CD14-positive monocyte (primary cell): ENCODE measurements at regions not wholly inside any gene's neighbourhood (a gene's known extent, or its start where the extent isn't known, plus 50 kb on each side); places are given as distances from the start of the nearest gene placed in this dataset.

Experiments
- DNase-seq, 3 donors: peaks; one replicate each; pipeline ENCODE4 v3.0.0-alpha.2; 2011 to 2022
- H2AFZ ChIP-seq: 2 replicates; pipeline ENCODE4 v1.6.0; 2012; ENCODE audit warnings: mild to moderate bottlenecking, low read depth, low read length, inconsistent platforms; ENCODE audit not compliant: insufficient read depth, poor library complexity, severe bottlenecking
- H3K27ac ChIP-seq, 2 donors: 1 replicate in 1 of 2; 2 replicates in 1 of 2; pipeline ENCODE4 v1.5.1; 2012 to 2013; ENCODE audit warnings: low read length in 2 of 2, control low read depth in 1 of 2, inconsistent platforms in 1 of 2, low read depth in 1 of 2, mild to moderate bottlenecking in 1 of 2
- H3K27me3 ChIP-seq, 2 donors: one replicate each; pipeline versions ENCODE4 v1.6.0 to v1.6.1; 2011 to 2013; ENCODE audit warnings: low read length in 2 of 2; ENCODE audit not compliant: control insufficient read depth in 2 of 2, insufficient read depth in 2 of 2
- H3K36me3 ChIP-seq, 2 donors: replicated peaks in 1 of 2; 1 replicate in 1 of 2; 2 replicates in 1 of 2; pipeline versions ENCODE4 v1.5.1 to v1.6.1; 2012 to 2013; ENCODE audit warnings: low read length in 2 of 2, control low read depth in 1 of 2, inconsistent platforms in 1 of 2, mild to moderate bottlenecking in 1 of 2; ENCODE audit not compliant: insufficient read depth in 2 of 2, control insufficient read depth in 1 of 2
- H3K4me1 ChIP-seq, 2 donors: 1 replicate in 1 of 2; 2 replicates in 1 of 2; pipeline versions ENCODE4 v1.5.1 to v1.6.1; 2012 to 2013; ENCODE audit warnings: low read length in 2 of 2, control low read depth in 1 of 2, inconsistent platforms in 1 of 2, mild to moderate bottlenecking in 1 of 2, moderate library complexity in 1 of 2; ENCODE audit not compliant: insufficient read depth in 2 of 2, control insufficient read depth in 1 of 2
- H3K4me2 ChIP-seq: replicated peaks from 2 replicates; pipeline ENCODE3; 2012; ENCODE audit warnings: low read length, moderate library complexity, mild to moderate bottlenecking; ENCODE audit not compliant: poor library complexity, severe bottlenecking; ENCODE audit errors: extremely low read depth
- H3K4me3 ChIP-seq, 3 experiments: fragments of 200-600 bp in 1 of 3; sonication (generic) in 1 of 3; replicated peaks in 1 of 3; 1 replicate in 2 of 3; 2 replicates in 1 of 3; pipeline ENCODE4 v1.5.1; 2011 to 2013; ENCODE audit warnings: low read length in 3 of 3, mild to moderate bottlenecking in 3 of 3, control low read depth in 2 of 3, low read depth in 2 of 3, inconsistent platforms in 1 of 3, moderate library complexity in 1 of 3
- H3K79me2 ChIP-seq: 2 replicates; pipeline ENCODE4 v1.6.0; 2012; ENCODE audit warnings: mild to moderate bottlenecking, control low read depth, inconsistent platforms, low read length, moderate library complexity; ENCODE audit not compliant: insufficient read depth
- H3K9ac ChIP-seq: 2 replicates; pipeline ENCODE4 v1.6.0; 2017; ENCODE audit warnings: low read length, mild to moderate bottlenecking; ENCODE audit not compliant: insufficient read depth, poor library complexity, severe bottlenecking
- H3K9me3 ChIP-seq, 2 donors: replicated peaks in 1 of 2; 1 replicate in 1 of 2; 2 replicates in 1 of 2; pipeline versions ENCODE4 v1.5.1 to v1.6.1; 2012 to 2013; ENCODE audit warnings: low read length in 2 of 2, control low read depth in 1 of 2; ENCODE audit not compliant: control insufficient read depth in 1 of 2, insufficient read depth in 1 of 2
- H4K20me1 ChIP-seq: 2 replicates; pipeline ENCODE4 v1.6.0; 2012; ENCODE audit warnings: mild to moderate bottlenecking, low read length, control low read depth, moderate library complexity; ENCODE audit not compliant: insufficient read depth
- H3K27ac Mint-ChIP-seq, 7 donors: one replicate each; pipeline ENCODE4 v1.8.0; 2020; ENCODE audit warnings: mild to moderate bottlenecking in 7 of 7, mixed read lengths in 7 of 7, moderate library complexity in 6 of 7, inconsistent platforms in 2 of 7
- H3K27me3 Mint-ChIP-seq, 3 donors: one replicate each; pipeline ENCODE4 v1.8.0; 2021 to 2022; ENCODE audit warnings: low read depth in 3 of 3, mild to moderate bottlenecking in 3 of 3, mixed read lengths in 3 of 3, moderate library complexity in 3 of 3, inconsistent platforms in 1 of 3
- H3K36me3 Mint-ChIP-seq, 2 donors: one replicate each; pipeline ENCODE4 v1.8.0; 2020; ENCODE audit warnings: mixed read lengths in 2 of 2, inconsistent platforms in 1 of 2, mild to moderate bottlenecking in 1 of 2
- H3K4me1 Mint-ChIP-seq: one replicate; pipeline ENCODE4 v1.8.0; 2020; ENCODE audit warnings: mild to moderate bottlenecking, mixed read lengths
- H3K4me3 Mint-ChIP-seq, 2 donors: one replicate each; pipeline ENCODE4 v1.8.0; 2020; ENCODE audit warnings: mild to moderate bottlenecking in 2 of 2, mixed read lengths in 2 of 2, moderate library complexity in 1 of 2
- H3K9me3 Mint-ChIP-seq, 7 donors: one replicate each; pipeline ENCODE4 v1.8.0; 2020 to 2022; ENCODE audit warnings: mixed read lengths in 7 of 7, mild to moderate bottlenecking in 6 of 7, moderate library complexity in 6 of 7, inconsistent platforms in 2 of 7
- WGBS: methylation state at CpG from one replicate; pipeline ENCODE4 v1.1.5; 2013; ENCODE audit warnings: missing lambda C conversion rate; ENCODE audit not compliant: insufficient coverage; 5-methylcytosine and 5-hydroxymethylcytosine counted together
- intact Hi-C, 2 donors: fragments of 100-400 bp; cut with micrococcal nuclease; formaldehyde crosslinking; loops; one replicate each; pipeline versions ENCODE4 v1.15.0 to v1.15.1; 2023
- TF ChIP-seq, protein P1 (sequence below): fragments of 200-600 bp; IDR thresholded peaks from one replicate; pipeline ENCODE4 v1.8.0; 2022; ENCODE audit warnings: antibody characterized with exemption, mild to moderate bottlenecking

DNA sequence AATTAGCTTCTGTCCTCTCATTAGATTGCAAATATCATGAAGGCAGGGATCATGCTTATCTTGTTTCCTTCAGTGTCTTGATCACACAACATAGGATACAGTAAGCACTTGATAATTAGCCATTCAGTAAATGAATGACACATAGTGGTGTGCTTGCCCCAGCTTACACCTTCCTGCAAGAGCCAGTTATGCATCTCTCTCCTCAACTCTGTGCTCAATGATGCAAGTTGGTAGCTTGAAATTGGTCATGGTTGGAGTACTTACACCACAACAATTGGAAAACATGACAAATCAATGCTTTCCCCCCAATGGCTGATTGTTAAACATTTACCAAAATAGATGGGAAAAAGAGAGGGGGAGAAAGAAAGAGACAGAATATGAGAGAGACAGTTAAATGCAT is 129.2 kb downstream of the NUF2 start:
- Histone ChIP-seq H3K9ac (no peak overlapping the region), H2AFZ (no peak overlapping the region), H3K27me3 (no peaks in the 10 kb centered on the region), H3K79me2 (no peaks in the 10 kb centered on the region), H4K20me1 (no peaks in the 10 kb centered on the region), H3K36me3 (no peaks in the 10 kb centered on the region), H3K4me2 (no peak overlapping the region), H3K9me3 (no peaks in the 10 kb centered on the region), H3K27ac (no peak overlapping the region), H3K4me1 (no peaks in the 10 kb centered on the region), H3K4me3 (no peak overlapping the region)
- no peak overlapping the region for H3K4me3 Mint-ChIP-seq
- no peaks in the 10 kb centered on the region for H3K36me3 Mint-ChIP-seq
- TF ChIP-seq, protein P1, sequence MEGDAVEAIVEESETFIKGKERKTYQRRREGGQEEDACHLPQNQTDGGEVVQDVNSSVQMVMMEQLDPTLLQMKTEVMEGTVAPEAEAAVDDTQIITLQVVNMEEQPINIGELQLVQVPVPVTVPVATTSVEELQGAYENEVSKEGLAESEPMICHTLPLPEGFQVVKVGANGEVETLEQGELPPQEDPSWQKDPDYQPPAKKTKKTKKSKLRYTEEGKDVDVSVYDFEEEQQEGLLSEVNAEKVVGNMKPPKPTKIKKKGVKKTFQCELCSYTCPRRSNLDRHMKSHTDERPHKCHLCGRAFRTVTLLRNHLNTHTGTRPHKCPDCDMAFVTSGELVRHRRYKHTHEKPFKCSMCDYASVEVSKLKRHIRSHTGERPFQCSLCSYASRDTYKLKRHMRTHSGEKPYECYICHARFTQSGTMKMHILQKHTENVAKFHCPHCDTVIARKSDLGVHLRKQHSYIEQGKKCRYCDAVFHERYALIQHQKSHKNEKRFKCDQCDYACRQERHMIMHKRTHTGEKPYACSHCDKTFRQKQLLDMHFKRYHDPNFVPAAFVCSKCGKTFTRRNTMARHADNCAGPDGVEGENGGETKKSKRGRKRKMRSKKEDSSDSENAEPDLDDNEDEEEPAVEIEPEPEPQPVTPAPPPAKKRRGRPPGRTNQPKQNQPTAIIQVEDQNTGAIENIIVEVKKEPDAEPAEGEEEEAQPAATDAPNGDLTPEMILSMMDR = no peak
- no peaks in the 10 kb centered on the region for H3K4me1 Mint-ChIP-seq
- H3K9me3 Mint-ChIP-seq = peaks cover 2 to 10% (median 6%) of the 10 kb centered on the region in 7 donors
- no peak for DNase-seq
- no peaks in the 10 kb centered on the region for H3K27me3 Mint-ChIP-seq
- no peak overlapping the region for H3K27ac Mint-ChIP-seq
- intact Hi-C loops = no loop called here

DNA sequence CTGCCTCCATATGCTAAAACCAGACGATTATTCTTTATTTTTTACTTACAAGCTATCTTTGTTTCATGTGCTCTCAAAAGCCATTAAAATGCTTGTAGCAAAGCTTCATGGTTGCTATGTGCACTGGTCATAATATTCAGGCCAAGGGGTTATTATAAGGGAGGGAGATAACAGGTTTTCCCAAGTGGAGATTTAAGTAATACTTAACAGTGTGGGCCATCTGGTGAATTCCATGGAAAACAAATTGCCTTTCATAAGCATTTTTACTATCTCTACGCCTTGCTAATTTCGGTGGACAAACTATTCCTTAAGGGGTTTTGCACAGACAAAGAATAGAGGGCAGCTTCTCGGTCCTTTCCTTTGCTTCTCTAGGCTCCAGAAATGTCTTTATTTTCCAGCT is 137.8 kb downstream of the NUF2 start:
- Histone ChIP-seq H3K36me3 (no peaks in the 10 kb centered on the region), H3K27ac (no peak overlapping the region), H3K9me3 (no peaks in the 10 kb centered on the region), H3K9ac (no peak overlapping the region), H4K20me1 (no peaks in the 10 kb centered on the region), H2AFZ (no peak overlapping the region), H3K79me2 (no peaks in the 10 kb centered on the region), H3K27me3 (no peaks in the 10 kb centered on the region), H3K4me2 (no peak overlapping the region), H3K4me1 (no peaks in the 10 kb centered on the region), H3K4me3 (no peak overlapping the region)
- no peaks in the 10 kb centered on the region for H3K36me3 Mint-ChIP-seq
- H3K4me3 Mint-ChIP-seq = no peak overlapping the region
- TF ChIP-seq, protein P1 = no peak
- H3K4me1 Mint-ChIP-seq = no peaks in the 10 kb centered on the region
- intact Hi-C loops = no loop called here
- DNase-seq = no peak
- peaks cover 0 to 1% (median 0%) of the 10 kb centered on the region in 3 donors for H3K27me3 Mint-ChIP-seq
- peaks cover 0 to 10% (median 1%) of the 10 kb centered on the region in 7 donors for H3K9me3 Mint-ChIP-seq
- no peak overlapping the region for H3K27ac Mint-ChIP-seq
- 76% methylated on average over 2 of the region's 4 CpGs for WGBS
